ENCODE measurements at regions not wholly inside any gene's neighbourhood (a gene's known extent, or its start where the extent isn't known, plus 50 kb on each side); places are given as distances from the start of the nearest gene placed in this dataset.
"Not testable (repeated sequence)": the region's sequence is repeated elsewhere in the genome, so short reads cannot be mapped to it uniquely, and the experiment has no call there.

DNA sequence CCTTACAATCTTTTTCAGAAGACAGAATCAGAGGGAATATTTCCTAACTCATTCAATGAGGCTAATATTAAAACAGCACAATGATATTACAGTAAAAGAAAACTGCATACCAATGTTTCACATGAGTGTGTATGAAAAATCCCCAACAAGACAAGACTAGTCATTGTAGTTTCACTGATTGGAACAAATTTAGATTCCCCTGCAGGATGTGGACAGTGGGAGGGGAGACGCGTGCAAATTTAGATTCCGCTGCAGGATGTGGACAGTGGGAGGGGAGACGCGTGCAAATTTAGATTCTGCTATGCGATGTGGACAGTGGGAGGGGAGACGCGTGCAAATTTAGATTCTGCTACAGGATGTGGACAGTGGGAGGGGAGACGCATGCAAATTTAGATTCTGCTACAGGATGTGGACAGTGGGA lies 138.7 kb downstream of the LMLN start:
- not testable (repeated sequence) for TF ChIP-seq ATF7 (IDR thresholded peaks at IDR 0.05); GABPA (tag; conservative IDR thresholded peaks at IDR 0.05; ENCODE audit: low read depth); YY1 (IDR thresholded peaks at IDR 0.05; ENCODE audit: borderline replicate concordance in 1 of 3, control insufficient read depth in 1 of 3, extremely low read depth in 1 of 3, insufficient read depth in 3 of 3, insufficient read length in 1 of 3, insufficient replicate concordance in 2 of 3, low read depth in 1 of 3, low read length in 2 of 3); ARNT (IDR thresholded peaks at IDR 0.05); POLR2AphosphoS5 (IDR thresholded peaks at IDR 0.05; ENCODE audit: control insufficient read depth, insufficient read depth, low read depth, low read length); ZNF398 (CRISPR knock-in tag; IDR thresholded peaks at IDR 0.05); ESRRA (IDR thresholded peaks at IDR 0.05; ENCODE audit: borderline replicate concordance, low read depth); SRF (CRISPR knock-in tag; IDR thresholded peaks at IDR 0.05); MAZ (CRISPR knock-in tag; conservative IDR thresholded peaks at IDR 0.05 in 1 of 2, IDR thresholded peaks at IDR 0.05 in 1 of 2); MTA3 (IDR thresholded peaks at IDR 0.05; ENCODE audit: borderline replicate concordance)
- TF ChIP-seq, protein P1, sequence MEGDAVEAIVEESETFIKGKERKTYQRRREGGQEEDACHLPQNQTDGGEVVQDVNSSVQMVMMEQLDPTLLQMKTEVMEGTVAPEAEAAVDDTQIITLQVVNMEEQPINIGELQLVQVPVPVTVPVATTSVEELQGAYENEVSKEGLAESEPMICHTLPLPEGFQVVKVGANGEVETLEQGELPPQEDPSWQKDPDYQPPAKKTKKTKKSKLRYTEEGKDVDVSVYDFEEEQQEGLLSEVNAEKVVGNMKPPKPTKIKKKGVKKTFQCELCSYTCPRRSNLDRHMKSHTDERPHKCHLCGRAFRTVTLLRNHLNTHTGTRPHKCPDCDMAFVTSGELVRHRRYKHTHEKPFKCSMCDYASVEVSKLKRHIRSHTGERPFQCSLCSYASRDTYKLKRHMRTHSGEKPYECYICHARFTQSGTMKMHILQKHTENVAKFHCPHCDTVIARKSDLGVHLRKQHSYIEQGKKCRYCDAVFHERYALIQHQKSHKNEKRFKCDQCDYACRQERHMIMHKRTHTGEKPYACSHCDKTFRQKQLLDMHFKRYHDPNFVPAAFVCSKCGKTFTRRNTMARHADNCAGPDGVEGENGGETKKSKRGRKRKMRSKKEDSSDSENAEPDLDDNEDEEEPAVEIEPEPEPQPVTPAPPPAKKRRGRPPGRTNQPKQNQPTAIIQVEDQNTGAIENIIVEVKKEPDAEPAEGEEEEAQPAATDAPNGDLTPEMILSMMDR (IDR thresholded peaks at IDR 0.05 in 2 of 3, conservative IDR thresholded peaks at IDR 0.05 in 1 of 3; ENCODE audit: insufficient read depth in 2 of 3, low read depth in 1 of 3, low read length in 3 of 3): not testable (repeated sequence)
- TF ChIP-seq, protein P2, sequence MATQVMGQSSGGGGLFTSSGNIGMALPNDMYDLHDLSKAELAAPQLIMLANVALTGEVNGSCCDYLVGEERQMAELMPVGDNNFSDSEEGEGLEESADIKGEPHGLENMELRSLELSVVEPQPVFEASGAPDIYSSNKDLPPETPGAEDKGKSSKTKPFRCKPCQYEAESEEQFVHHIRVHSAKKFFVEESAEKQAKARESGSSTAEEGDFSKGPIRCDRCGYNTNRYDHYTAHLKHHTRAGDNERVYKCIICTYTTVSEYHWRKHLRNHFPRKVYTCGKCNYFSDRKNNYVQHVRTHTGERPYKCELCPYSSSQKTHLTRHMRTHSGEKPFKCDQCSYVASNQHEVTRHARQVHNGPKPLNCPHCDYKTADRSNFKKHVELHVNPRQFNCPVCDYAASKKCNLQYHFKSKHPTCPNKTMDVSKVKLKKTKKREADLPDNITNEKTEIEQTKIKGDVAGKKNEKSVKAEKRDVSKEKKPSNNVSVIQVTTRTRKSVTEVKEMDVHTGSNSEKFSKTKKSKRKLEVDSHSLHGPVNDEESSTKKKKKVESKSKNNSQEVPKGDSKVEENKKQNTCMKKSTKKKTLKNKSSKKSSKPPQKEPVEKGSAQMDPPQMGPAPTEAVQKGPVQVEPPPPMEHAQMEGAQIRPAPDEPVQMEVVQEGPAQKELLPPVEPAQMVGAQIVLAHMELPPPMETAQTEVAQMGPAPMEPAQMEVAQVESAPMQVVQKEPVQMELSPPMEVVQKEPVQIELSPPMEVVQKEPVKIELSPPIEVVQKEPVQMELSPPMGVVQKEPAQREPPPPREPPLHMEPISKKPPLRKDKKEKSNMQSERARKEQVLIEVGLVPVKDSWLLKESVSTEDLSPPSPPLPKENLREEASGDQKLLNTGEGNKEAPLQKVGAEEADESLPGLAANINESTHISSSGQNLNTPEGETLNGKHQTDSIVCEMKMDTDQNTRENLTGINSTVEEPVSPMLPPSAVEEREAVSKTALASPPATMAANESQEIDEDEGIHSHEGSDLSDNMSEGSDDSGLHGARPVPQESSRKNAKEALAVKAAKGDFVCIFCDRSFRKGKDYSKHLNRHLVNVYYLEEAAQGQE (IDR thresholded peaks at IDR 0.05; ENCODE audit: borderline replicate concordance): not testable (repeated sequence)
- TF ChIP-seq, protein P2 (CRISPR knock-in tag; IDR thresholded peaks at IDR 0.05; ENCODE audit: low read depth): not testable (repeated sequence)

Measured in K562 (cell line).